NCI-H345 treated with DMSO at 0.1 percent for 48 hours (cell line): ENCODE measurements at regions not wholly inside any gene's neighbourhood (a gene's known extent, or its start where the extent isn't known, plus 50 kb on each side); places are given as distances from the start of the nearest gene placed in this dataset.
"Not testable (repeated sequence)": the region's sequence is repeated elsewhere in the genome, so short reads cannot be mapped to it uniquely, and the experiment has no call there.

ENCODE experiments used
- DNase-seq: peaks from one replicate; lab custom pipeline; 2025; ENCODE audit not compliant: unreplicated experiment; lab: John Stamatoyannopoulos, UW

- no peak for DNase-seq
Observed at GRCh38 chr4:64016893-64017292, 392.4 kb downstream of the TECRL start.

GRCh38 chr4:64014647-64015046, 394.6 kb downstream of the TECRL start:
- no peak for DNase-seq

- DNase-seq: no peak
Observed at GRCh38 chr4:64001229-64001898, 407.9 kb downstream of the TECRL start.

GRCh38 chr4:64000241-64000640, 409.0 kb downstream of the TECRL start:
- DNase-seq: no peak

GRCh38 chr4:63986253-63986652, 423.0 kb downstream of the TECRL start:
- DNase-seq: no peak

- DNase-seq: no peak
Observed at GRCh38 chr4:63983224-63983623, 426.0 kb downstream of the TECRL start.

GRCh38 chr4:63965875-63966274, 443.4 kb downstream of the TECRL start:
- no peak for DNase-seq

- DNase-seq: not testable (repeated sequence)
Observed at GRCh38 chr4:63942706-63943286, 466.5 kb downstream of the TECRL start.

GRCh38 chr4:63937961-63938360, 471.3 kb downstream of the TECRL start:
- DNase-seq: no peak

- DNase-seq: no peak
Observed at GRCh38 chr4:63922146-63922545, 487.1 kb downstream of the TECRL start.

- no peak for DNase-seq
Observed at GRCh38 chr4:63921561-63921960, 487.7 kb downstream of the TECRL start.

GRCh38 chr4:63919636-63920365, 489.4 kb downstream of the TECRL start:
- DNase-seq: no peak

- no peak for DNase-seq
Observed at GRCh38 chr4:63906660-63907183, 502.5 kb downstream of the TECRL start.

GRCh38 chr4:63904201-63904600, 505.0 kb downstream of the TECRL start:
- DNase-seq: no peak

- DNase-seq: no peak
Observed at GRCh38 chr4:63901304-63901703, 507.9 kb downstream of the TECRL start.

- DNase-seq: no peak
Observed at GRCh38 chr4:63898961-63899360, 510.3 kb downstream of the TECRL start.

- no peak for DNase-seq
Observed at GRCh38 chr4:63894161-63894560, 515.1 kb downstream of the TECRL start.

GRCh38 chr4:63869370-63869769, 539.9 kb downstream of the TECRL start:
- DNase-seq: no peak

GRCh38 chr4:63851496-63851895, 557.8 kb downstream of the TECRL start:
- DNase-seq: no peak

- DNase-seq: no peak
Observed at GRCh38 chr4:63841266-63841665, 568.0 kb downstream of the TECRL start.

- DNase-seq: no peak
Observed at GRCh38 chr4:63831590-63832155, 577.6 kb downstream of the TECRL start.
